HG02970 (cell line): ENCODE measurements at regions not wholly inside any gene's neighbourhood (a gene's known extent, or its start where the extent isn't known, plus 50 kb on each side); places are given as distances from the start of the nearest gene placed in this dataset.
"Not testable (repeated sequence)": the region's sequence is repeated elsewhere in the genome, so short reads cannot be mapped to it uniquely, and the experiment has no call there.

Experiments used
- ATAC-seq: cut with Tn5 transposase; IDR thresholded peaks from one replicate; pipeline ENCODE4 v1.9.1; 2021; ENCODE audit warnings: mild to moderate bottlenecking, moderate library complexity, moderate number of reproducible peaks; ENCODE audit not compliant: unreplicated experiment, low FRiP score

GRCh38 chr3:124299831-124300230, 307.9 kb upstream of the ROPN1 start:
- no peak for ATAC-seq

DNA sequence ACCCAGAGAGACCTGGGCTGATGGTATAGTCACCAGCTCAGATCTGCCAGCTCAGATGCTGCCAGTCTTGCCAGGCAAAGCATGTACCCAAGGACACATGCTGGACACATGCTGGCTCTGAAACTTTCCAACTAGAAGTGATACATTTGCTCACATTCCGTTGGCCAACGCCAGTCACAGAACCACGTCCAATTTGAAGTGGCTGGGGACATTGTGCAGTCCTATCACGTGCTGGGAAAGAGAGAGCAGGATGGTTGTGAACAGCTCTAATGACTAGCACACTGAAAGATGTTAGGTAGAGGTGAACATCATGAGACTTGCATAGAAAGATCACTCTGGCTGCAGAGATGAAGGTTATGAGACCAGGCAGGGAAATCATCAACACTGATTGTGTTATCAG, 308.5 kb upstream of the ROPN1 start:
- ATAC-seq: no peak

GRCh38 chr3:124303305-124303910, 311.5 kb upstream of the ROPN1 start:
- ATAC-seq: no peak

GRCh38 chr3:124306665-124307064, 314.7 kb upstream of the ROPN1 start:
- ATAC-seq: no peak

DNA sequence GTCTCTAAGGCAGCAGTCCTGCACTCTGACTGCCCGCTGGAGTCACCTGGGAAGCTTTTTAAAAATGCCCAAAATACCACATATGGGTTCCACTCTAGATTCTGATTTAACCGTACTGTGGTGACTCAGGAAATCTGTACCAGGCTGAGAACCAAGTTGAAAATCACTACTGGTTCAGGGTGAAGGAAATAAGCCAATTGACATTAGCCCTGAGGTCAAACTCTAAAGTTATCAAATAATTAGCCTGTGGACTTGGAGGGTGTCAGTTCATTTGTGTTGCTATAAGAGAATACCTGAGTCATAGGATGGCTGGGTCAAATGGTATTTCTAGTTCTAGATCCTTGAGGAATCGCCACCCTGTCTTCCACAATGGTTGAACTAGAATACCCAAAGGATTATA, 321.7 kb upstream of the ROPN1 start:
- no peak for ATAC-seq

- ATAC-seq: no peak
These were observed 323.5 kb upstream of the ROPN1 start for GRCh38 chr3:124315215-124316033.

DNA sequence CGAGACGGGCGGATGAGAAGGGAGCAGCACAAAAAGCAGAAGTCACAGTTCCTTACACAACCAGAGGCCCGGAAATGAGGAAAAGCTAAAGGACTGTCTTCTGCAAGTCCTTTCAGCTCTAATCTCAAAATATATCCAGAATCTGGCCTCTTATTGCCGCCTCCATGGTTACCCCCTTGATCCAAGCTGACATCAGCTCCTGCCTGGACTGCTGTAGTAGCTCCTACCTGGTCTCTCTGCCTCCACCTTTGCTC, 324.0 kb upstream of the ROPN1 start:
- no peak for ATAC-seq

DNA sequence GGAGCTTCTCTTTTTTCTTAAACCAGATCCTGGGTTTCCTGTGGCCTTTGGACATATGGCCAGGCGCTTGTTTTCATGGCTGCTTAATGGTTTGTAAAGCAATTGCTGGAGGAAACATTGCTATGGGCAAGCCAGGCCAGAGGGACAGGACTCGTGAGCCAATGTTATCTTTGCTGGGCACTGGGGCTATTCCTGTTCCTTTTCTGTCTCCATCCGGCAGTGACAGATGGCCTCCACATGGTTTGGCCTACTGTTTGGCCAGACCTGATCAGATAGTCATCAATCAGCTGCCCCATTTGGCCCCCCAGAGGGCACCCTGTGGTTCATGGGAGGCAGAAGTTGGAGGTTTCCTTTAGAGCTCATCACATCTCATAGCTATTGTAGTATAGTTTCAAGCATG, 326.1 kb upstream of the ROPN1 start:
- no peak for ATAC-seq

- ATAC-seq: no peak
These were observed 326.7 kb upstream of the ROPN1 start for GRCh38 chr3:124318656-124319055.

DNA sequence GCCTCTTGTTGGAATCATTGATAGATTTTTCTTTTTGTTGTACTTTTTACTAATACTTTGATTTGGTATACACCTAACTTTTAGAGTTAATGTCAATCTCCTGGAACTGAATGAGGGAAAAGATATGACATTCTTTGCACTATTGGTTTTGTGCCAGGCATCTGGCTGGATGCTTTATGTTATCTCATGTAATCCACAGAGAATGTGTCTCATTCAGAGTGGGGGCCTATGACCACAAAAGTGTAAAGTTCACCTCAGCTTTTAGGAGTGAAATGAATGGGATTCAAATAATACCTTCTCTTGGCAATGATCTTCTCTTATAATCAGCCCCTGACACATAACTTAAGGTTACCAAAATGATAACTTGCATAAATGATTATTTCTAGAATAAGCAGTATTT, 329.1 kb upstream of the ROPN1 start:
- ATAC-seq: no peak

GRCh38 chr3:124322309-124322880, 330.5 kb upstream of the ROPN1 start:
- ATAC-seq: no peak

DNA sequence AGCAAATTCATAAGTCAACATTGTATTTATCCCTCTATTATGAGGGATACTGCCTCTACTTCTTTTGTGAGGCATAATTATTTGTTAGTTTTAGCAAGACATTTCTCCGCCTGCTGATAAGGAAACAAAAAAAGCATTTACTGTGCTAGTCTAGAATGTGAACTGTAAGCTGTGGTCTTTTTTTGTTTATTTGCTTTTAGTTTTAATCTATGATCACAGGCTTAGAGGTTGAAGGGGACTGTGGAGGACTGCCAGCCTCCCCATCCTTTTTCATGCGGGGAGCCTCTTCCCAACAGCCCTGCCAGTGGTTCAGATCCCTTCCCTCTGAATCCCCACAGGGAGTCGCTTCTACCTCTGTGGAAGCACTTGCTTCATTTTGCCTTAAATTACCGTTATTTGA, 331.0 kb upstream of the ROPN1 start:
- no peak for ATAC-seq

GRCh38 chr3:124325248-124325647, 333.3 kb upstream of the ROPN1 start:
- no peak for ATAC-seq

- no peak for ATAC-seq
These were observed 337.8 kb upstream of the ROPN1 start for GRCh38 chr3:124329723-124330122.

DNA sequence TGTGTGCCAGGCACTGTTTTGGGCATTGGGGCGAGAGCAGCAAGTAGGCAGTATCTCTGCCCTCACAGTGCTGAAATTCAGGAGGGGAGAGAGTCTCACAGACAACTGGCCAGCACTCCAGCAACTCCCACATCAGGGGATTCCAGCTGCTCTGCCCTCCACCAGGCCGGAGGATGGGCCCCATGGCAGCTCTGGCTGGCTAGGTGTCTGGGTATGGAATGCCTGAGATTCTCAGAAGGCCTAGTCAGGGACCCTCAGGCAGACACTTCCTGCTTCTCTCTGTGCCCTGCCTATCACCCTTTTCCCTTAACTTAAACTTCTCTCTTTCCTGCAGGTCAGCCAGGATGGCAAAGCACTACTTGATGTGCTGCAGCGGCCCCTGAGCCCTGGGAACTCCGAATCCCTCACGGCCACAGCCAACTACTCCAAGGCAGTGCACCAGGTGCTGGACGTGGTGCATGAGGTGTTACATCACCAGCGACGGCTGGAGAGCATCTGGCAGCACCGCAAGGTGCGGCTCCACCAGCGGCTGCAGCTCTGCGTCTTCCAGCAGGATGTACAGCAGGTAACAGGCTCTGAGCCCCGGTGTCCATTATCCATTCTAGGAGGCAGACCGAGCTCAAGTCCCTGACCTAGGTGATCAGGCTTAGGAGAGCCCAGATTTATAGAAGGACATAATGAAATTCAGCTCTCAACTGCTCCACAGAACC, 342.2 kb upstream of the ROPN1 start:
- no peak for ATAC-seq

GRCh38 chr3:124336067-124336656, 344.2 kb upstream of the ROPN1 start:
- ATAC-seq: no peak

- ATAC-seq: no peak
These were observed 353.9 kb upstream of the ROPN1 start for GRCh38 chr3:124345845-124346244.

DNA sequence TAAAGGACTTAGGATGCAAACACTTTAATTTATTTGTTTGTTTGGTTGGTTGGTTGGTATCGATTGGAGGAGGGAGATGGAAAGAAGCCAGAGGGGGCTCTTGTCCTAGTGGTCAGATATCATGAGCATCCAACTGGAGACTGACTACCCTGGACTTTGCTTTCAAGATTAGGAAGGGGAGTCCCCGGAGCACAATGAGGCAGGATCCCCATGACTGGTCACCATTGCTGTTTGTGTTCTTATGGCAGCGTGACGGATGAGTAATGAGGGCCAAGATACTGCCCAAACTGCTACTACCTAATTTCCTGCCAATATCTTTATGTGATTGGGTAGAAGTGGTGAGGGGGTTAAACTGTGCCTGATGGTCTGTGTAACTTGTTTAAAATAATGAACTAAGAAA, 354.6 kb upstream of the ROPN1 start:
- ATAC-seq: no peak

DNA sequence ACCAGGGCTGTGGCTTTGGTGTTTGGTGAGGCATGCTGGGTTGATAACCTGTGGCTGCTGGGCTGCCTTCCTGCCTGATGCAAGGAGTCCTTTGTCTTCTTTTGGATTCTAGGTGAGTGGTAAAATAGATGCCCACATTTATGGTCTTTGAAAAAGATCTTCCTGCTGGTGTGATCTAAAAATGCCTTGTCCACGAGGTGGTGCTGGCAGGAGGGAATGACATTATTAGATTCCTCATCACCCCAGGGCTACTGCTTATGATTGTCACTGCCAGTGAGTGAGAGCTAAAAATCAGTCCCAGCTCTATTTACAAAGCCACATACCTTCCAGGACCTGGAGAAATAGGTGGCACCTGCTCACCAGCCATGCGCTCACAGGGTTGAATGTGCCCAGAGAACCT, 355.5 kb upstream of the ROPN1 start:
- no peak for ATAC-seq

- ATAC-seq: not testable (repeated sequence)
These were observed 356.6 kb upstream of the ROPN1 start for GRCh38 chr3:124348555-124348954.
